C1 segment of cervical spinal cord (tissue), 14 donors: ENCODE measurements at regions not wholly inside any gene's neighbourhood (a gene's known extent, or its start where the extent isn't known, plus 50 kb on each side); places are given as distances from the start of the nearest gene placed in this dataset.

Experiments used
- DNase-seq, 14 donors: peaks; one replicate each; lab custom pipeline; 2025; lab: John Stamatoyannopoulos, UW

DNA sequence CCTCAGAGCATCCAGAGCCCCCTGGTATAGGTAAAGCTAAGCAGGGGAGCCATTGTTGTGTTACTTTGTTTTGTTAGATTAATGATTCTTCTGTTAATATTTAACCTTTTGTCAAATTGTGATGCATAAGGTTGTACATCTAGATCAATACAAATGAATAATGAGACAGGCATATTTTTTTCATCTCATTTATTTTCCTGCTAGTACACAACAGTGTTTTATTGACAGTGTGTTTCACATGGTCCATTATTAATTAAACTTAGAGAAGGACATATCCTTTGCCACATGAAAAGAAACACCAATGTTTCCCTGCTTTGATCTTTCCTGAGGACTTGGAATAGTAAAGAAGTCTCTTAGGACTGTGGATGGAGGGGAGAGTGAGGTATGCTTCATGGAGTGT, 543.6 kb upstream of the CFAP20DC start:
- DNase-seq: no peak

DNA sequence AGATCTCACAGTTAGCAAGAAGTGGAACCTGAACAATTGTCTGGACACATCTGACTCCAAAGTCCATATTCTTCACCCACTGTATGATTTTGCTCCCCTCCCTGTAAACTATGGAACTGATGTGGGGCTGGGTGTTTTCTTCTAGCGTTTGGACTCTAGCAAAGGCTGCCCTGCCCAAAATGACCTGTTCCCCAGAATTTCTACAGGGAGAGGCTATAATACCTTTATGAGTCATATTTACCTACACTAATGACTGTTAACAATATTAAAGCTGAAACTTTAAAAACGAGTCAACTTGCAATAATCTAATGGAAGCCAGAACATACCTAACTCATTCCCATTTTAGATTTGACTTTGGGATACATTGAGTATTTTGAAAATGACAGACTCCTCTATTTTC, 531.2 kb upstream of the CFAP20DC start:
- DNase-seq: no peak

DNA sequence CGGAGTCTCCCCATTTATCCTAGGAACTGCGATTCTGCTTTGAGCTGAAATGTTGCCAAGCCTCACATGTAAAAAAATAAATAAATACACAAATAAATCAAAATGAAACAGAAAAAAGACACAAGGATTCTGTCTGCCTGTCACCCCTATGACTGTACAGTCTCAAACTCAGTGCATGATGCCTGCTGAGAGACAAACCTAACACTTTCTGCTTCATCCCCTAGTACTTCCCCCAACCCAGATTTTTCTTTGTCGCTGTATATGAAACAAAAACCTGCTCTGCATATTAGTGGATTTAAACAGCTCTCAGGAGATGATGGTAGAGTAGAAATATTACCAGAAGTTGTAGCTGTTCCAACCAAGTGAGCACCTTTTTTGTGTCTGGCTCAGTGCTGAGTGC, 530.7 kb upstream of the CFAP20DC start:
- DNase-seq: no peak

DNA sequence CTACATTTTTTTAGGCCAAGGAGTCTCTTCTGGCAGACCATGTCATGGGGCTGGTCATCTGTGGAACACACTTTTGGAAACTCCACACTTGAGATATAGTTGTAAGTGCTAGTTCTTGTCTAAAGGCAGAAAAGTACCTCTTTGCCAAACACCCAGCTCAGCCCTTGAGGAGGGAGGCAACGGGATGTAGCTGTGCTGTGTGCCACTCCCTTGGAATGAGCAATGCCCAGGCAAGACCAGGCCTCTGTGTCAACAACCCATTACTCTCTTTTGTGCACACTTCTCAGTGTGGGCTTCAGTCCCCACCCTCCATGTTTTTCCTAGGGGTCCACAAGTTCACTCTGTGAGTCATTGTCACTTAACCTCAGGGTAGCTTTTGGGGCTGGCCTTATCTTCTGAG, 528.3 kb upstream of the CFAP20DC start:
- DNase-seq: no peak

DNA sequence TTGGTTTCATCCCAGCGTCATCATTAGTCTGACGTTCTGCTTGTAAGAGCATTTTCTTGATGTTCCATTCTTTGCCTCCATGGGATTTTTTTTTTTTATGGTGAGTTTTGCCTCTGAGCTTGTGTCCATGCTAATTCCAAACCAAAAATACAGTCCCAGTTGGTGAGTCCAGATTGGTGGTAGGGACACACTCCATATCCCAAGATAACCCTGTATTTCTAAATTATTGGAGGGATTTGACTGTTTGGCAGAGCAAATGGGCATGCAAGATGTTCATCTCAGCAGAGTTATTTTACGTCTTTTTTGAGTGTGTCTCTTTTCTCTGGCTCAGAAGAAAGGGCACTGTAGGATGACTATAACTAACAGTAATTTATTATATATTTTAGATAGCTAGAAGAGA, 526.8 kb upstream of the CFAP20DC start:
- no peak for DNase-seq

DNA sequence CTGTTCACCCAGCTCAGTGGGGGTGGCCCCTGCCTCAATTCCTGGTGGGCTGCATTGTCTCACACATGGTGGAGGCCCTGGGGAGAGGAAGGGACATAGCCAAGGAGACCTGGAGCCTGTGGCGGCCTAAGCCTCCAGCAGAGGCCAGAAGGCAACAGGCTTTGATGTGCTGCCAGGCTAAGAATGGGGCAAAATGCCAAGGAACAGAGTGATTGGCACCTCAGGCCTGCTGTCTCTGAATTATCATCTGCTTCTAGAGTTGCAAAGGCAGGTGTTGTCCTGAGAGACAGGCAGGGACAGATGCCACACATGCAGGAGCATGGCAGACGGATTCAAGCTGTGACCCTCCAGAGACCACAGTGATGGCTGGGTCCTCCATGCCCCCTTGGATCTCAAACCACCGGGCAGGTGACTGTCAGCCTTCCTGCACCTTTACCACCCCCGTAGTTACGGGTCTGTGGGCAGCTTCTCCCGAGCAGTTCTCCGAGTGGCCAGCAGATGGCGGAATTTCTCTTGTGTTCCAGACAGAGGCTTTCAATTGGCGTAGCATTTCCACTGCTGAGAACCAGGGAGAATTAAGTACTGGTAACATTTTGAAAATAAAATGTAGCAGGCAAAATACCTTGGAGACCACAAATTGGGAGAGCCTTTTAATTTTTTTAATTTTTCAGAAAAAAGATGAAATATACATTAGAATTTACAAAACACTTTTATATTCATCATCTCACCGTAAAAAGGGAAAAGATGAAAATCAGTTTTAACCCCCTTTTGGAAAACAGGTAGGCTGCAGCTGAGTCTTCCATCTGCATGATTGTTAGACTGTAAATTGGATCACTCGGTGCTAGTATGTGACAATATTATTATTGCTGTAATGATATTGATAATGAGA, 525.5 kb upstream of the CFAP20DC start:
- DNase-seq: peak in 13 of 14 donors; percentile 12 to 76 (median 56)

DNA sequence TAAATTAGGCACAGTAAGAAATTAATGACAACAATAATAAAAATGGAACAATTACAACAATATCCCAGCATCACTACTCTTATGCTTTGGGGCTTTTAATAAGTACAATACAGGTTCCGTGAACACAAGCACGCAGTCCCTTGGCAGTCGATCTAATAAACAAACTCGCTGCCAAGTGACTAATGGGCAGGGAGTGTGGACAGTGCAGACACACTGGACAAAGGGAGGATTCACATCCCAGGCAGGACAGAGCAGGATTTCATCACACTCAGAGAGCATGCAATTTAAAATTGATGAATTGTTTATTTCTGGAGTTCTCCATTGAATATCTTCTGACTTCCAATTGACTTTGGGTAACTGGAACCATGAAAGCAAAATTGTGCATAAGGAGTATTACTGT, 524.1 kb upstream of the CFAP20DC start:
- peak in 12 of 14 donors; percentile 7 to 75 (median 58) for DNase-seq

DNA sequence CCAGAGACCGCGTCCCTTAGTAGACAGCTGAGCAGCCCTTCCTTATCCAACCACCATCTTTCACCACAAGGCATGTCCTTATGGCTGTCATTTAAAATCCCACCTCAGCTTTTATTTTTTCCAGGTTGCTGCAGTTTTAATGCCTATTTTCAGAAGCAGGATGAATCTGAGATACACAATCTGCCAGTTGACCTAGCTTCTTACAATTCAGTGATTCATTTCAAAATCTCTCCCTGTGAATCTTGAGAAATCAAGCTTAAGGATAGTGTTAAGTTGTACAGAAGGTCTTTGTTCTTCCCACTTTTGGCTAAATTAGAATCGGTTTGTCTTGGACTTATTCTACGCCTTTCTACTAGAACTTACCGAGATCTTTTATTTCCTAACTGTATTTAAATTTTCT, 522.3 kb upstream of the CFAP20DC start:
- no peak for DNase-seq

DNA sequence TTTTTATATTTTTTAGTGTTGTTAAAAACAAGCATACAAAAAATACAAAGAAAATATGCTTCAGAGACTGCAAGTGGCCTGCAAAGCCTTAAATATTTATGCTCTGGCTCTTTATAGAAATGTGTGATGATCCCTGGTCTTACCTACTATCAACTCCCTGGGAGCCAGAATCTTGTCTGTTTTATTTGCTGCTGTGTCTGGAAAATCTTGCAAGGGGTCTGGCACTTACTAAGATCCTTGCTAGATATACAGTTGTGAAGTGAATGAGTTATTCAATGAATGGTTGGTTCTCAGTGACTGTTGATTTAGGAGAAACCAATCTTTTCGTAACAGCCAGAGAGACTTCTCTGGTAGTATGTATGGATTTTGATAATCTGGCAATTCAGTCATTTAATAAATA, 521.0 kb upstream of the CFAP20DC start:
- no peak for DNase-seq

DNA sequence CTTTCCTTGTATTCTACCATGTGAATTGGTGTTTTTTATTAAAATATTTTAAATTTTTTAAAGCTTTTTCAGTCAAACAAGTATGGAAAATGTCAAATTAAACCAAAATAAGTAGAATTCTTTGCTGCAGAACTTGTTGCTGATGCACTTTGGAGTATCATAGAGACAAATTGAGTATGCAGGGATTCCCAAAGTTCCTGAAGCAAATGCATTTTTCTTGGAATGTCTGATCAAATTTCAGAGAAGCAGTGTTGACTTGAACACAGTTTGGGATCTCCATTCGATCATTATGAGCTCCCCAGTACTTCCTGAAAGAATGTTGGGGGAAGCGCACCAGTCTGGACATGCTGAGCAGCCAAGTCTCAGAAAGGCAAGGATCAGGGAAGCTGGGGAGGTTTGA, 517.8 kb upstream of the CFAP20DC start:
- no peak for DNase-seq

DNA sequence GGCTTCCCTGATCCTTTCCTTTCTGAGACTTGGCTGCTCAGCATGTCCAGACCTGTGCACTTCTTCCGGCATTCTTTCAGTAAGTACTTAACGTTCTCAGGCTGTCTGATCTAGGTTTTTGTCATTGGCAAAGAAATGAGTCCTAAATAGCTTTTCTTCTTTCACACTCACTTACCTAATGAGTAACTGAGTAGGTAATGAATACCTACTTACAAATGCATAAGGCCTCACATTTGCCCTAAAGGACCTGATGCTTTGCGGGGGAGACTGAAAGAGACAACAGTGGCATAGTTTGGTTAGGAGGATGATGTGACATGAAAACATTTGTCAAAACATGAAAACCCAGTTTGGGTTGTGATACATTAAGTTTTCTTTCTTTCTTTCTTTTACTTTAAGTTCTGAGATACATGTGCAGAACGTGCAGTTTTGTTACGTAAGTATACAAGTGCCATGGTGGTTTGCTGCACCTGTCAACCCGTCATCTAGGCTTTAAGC, 516.7 kb upstream of the CFAP20DC start:
- no peak for DNase-seq

DNA sequence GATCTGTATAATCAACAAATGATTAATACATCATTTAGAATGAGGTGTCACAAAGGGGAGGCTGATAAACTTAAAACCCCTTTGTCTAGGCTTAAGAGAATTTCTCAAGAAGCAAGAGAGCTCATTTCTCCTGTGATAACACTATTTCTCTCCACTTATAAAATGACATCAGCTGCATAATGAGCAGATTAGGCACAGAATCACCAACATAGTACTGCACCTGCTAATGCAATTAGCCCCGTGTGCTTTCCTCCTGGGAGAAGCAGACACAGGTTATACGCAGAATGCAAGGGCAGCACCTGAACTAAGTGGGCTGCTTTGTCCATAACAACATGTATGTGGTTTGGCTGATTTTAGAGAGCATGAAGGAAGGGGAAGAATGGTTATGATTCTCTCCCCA, 515.3 kb upstream of the CFAP20DC start:
- DNase-seq: no peak

DNA sequence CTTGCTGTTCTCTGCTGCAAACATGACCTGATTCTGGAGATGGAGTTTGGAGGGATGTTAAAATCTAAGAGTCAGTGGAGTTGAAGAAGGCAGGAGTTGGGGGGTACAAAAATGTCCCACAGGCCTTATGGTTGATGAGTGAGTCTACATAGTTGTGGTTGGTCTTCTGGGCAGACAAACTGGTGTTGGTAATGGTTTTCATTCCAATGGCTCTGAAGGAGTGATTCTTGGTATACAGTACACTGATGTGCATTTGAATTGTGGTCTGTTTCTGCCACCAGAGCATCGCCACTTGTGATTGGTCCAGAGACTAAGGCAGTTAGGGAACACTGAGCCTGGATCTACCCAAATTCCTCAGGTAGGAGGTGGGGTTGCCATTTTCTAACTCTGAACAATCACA, 514.1 kb upstream of the CFAP20DC start:
- DNase-seq: no peak

DNA sequence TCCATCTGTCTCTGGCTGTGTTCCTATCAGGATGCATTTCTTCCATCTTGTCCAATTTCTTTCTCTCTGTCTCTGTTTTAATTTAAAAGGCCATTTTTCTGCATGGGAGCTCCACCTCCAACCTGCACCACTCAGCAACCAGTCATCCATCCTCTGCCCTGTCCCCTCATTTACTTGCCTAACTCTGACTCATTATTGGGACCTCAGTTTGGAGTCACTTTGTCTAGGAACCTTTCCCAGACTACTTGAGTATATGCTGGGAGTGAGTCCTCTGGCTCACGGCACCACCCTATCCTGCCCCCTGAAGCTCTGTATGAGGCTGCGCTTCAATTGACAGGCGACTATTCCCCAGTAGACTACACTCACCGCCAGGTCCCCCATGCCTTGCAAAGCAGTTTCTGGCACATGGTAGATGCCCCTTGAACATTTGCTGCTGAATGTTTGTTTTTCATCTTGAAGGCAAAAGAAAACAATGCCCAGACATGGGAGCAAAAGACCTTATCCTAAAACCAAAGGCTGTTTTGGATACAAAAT, 513.3 kb upstream of the CFAP20DC start:
- DNase-seq: no peak

DNA sequence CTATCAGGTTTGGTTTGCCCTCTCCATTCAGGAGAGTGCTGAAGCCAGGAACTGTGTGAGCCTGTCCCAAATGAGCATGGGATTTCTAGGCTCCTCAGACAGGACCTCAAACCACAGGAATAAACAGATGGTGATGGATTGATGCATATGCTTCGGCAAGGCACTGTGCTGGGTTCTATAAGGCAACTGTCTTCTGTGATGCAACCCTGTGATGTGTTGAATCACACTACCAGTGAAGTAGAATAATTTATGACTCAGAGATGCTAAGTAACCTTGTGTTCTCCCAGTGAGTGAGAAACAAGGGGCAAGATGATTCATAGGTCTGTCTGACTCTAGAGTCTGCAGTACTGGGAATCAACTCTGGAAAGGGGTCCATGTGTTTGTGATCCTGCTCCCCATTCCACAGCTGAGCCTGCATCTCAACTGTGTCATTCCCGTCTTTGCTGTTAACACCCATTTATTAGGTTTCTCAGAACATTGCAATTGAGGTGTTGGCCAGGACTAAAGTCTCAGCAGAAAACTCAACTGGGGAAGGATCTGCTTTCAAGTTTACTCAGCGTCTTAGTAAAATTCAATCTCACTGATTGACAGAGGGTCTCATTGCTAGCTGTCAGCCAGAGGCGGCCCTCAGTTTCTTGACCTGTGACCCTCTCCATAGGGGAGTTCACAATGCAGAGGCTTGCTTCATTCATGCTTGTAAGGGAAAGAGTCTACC, 510.1 kb upstream of the CFAP20DC start:
- DNase-seq: no peak

DNA sequence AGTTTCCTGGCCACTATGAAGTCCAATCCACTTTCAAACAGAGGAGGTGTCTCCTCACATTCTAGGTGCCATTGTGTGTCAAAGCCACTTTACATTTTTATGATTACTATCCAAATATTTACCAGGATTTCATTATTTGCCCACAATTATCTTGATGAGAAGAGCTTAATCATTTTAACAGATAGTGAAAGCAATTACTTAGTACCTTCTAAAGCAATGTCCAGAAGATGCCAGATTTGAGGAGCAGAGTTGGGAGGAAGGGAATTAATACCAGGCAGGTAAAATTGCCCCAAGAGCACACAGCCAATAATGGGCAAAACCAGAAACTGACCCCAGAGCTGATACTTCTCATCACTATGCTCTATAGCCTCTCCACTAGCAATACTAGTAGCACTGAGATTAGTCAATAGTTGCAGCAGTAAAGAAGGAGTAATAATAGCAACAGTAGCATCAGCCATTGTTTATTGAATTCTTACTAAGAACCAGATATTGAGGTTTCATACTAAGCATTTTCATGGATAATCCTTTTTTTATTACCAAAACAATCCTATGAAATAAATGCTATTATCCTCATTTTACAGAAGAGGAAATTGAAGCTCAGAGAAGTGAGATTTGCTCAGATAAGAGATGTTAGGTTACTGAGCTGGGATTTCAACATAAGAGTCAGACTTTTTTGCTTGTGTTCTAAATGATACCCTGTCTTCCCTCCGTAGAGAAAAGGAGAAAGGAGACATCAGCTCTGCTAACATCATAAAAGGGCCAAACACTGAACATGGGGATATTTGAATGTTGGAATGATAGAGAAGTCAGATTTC, 509.3 kb upstream of the CFAP20DC start:
- DNase-seq: no peak

DNA sequence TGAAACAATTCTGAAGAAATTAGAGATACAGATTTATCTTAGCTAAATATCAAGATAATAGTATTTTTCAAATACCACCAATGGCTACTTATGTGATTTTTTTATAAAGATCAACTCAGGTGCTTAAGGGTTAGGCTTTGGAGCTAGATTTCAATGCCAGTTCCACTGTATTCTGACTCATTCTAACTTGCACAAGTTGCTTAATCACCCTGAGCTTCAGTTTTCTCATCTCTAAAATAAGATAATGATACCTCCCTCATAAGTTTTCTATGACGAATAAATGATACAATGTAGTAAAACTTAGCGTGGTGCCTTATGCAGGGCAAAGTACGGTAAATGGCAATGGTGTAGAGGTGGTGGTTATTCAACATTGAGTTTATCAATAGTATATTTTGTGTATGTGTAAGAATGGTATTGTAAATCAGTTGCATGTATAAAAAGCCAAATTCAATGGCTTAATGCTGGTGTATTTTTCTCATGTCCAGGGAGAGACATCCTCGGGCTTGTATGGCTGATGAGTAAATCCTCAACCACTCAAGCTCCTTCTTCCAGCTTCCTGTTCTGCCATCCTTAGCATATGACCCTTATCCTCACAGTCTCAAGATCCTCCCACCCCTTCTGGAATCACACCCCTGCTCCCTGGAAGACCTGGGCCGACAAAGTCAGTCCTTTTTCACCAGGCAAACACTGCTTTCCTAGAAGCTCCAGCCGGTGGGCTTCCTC, 505.9 kb upstream of the CFAP20DC start:
- no peak for DNase-seq

DNA sequence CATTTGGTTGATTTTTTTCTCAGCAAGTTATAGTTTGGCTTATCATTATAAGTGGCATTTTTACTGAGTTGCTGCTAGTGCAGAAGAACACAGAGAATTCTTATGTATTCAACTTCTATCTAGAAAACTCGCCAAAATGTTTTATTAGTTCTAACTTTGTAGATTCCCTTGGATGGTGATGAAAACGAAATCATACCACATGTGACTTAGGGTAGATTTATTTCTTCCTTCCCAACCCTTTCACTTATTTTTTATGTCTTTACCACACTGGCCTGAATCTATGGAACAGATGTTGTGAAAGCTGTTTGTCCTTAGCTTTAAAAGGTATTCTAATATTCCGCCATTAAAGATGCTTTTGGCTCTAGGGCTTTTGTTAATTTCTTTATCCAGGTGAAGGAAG, 503.3 kb upstream of the CFAP20DC start:
- no peak for DNase-seq

DNA sequence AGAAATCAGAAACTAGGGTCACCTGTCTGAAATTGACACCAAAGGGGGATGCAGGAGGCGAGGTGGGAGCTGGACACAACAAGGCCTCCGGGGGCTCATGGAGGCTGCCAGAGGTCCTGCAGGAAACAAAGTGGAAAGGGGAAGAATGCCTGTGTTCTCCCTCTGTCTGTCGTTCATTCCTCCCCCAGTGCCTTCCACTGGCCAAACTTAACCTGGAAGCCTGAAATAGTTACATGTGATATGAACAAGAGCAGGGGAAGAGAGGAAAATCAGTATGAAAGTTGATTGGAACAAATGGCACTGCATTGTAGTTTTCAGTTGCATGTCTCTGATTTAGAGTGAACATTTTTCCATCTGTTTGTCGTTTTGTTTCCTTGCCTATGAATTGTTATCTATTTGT, 502.0 kb upstream of the CFAP20DC start:
- no peak for DNase-seq

DNA sequence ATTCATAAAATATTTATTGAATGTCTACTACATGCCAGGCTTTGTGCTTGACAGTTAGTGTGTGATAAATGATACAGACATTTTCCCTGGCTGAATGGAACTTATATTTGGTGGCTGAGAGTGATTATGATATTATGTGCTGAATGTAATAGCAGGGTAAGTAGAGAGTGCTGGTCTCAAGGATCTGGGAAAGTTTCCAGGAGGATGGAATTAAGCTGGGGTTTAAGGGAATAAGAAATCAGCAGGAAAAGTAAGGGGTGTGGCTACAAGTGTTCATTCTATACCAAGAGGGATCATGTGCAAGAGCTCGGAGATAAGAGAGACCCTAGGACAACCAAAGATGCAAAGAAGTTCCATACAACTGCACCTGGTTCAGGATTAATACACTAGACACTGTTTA, 500.1 kb upstream of the CFAP20DC start:
- DNase-seq: no peak

DNA sequence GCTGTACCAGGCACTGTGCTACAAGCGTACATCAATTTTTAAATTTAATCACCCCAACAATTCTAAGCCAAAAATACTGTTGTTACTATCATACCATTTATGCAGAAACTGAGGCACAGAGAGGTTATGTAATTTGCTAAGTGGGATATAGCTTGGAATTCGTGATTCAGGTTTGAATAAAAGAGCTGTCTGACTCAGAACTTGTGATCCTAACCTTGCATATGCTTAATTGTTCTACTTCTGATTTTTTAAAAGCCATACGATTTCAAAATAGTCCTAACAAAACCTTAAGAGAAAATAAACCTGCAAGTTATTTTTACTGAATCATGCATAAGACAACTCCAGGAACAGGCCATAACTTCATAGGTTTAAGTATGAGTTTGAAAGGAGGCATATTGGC, 498.0 kb upstream of the CFAP20DC start:
- no peak for DNase-seq
